HepG2 (cell line): ENCODE measurements at regions not wholly inside any gene's neighbourhood (a gene's known extent, or its start where the extent isn't known, plus 50 kb on each side); places are given as distances from the start of the nearest gene placed in this dataset.

ENCODE experiments used
- ATAC-seq: fragments of 200-7000 bp; cut with Tn5 transposase; 3 replicates; pipeline ENCODE4 v1.9.1; 2020; ENCODE audit warnings: mild to moderate bottlenecking, moderate library complexity
- BruUV-seq: library from RNA; stranded (reverse); fragments of 400-500 nt; replicated peaks from 2 replicates; lab custom pipeline; 2021; lab: Mats Ljungman, UMichigan
- CTCF ChIA-PET: fragments of 300-600 bp; formaldehyde crosslinking; extraction: SDS; loops from one replicate; lab custom pipeline; 2021; ENCODE audit warnings: low total read pairs, inconsistent platforms, low intra/inter-chr PET ratio; lab: Yijun Ruan, JAX
- POLR2A ChIA-PET: fragments of 350-600 bp; sonication (Branson Sonifier 250); formaldehyde crosslinking; loops from one replicate; lab custom pipeline; 2020; ENCODE audit warnings: antibody characterized with exemption, inconsistent platforms; lab: Yijun Ruan, JAX
- DNase-seq: peaks from one replicate; pipeline ENCODE4 v3.0.0-alpha.2; 2015; ENCODE audit warnings: low spot score
- FAIRE-seq: peaks from 3 replicates; lab custom pipeline; 2011; peaks lifted over from hg19 to GRCh38; lab: Jason Lieb, UNC
- H2AFZ ChIP-seq: one replicate; pipeline ENCODE4 v1.6.1; 2011; ENCODE audit warnings: low read length, inconsistent platforms
- H3K27ac ChIP-seq: fragments of 300-600 bp; 3 replicates; pipeline ENCODE4 v1.8.0; 2011; ENCODE audit warnings: mixed run types, mild to moderate bottlenecking, mixed read lengths, low read length, inconsistent platforms; ENCODE audit not compliant: insufficient read depth; ENCODE audit errors: extremely low read length
- H3K27me3 ChIP-seq, 2 experiments: fragments of 200-600 bp in 1 of 2; 2 replicates in 1 of 2; 3 replicates in 1 of 2; pipeline versions ENCODE4 v1.6.0 to v1.8.0; 2011; ENCODE audit warnings: low read length in 2 of 2, mild to moderate bottlenecking in 2 of 2, moderate library complexity in 2 of 2, inconsistent platforms in 1 of 2; ENCODE audit not compliant: insufficient read depth in 2 of 2, control insufficient read depth in 1 of 2
- H3K36me3 ChIP-seq, 2 experiments: fragments of 200-600 bp in 1 of 2; replicated peaks in 1 of 2; 2 replicates in 1 of 2; 3 replicates in 1 of 2; pipeline versions ENCODE4 v1.5.1 to v1.8.0; 2011; ENCODE audit warnings: low read length in 2 of 2, inconsistent platforms in 1 of 2; ENCODE audit not compliant: insufficient read depth in 2 of 2, control insufficient read depth in 1 of 2
- H3K4me1 ChIP-seq: 2 replicates; pipeline ENCODE4 v1.5.1; 2012; ENCODE audit warnings: low read length, inconsistent platforms; ENCODE audit not compliant: insufficient read depth
- H3K4me2 ChIP-seq: 2 replicates; pipeline ENCODE4 v1.6.0; 2011; ENCODE audit warnings: low read depth, low read length, inconsistent platforms
- H3K4me3 ChIP-seq, 3 experiments: fragments of 200-600 bp in 1 of 3; sonication (generic), shearing (Covaris generic) in 1 of 3; replicated peaks in 1 of 3; 2 replicates each; pipeline ENCODE4 v1.5.1; 2011 to 2016; ENCODE audit warnings: low read length in 3 of 3, inconsistent platforms in 2 of 3, low read depth in 2 of 3, mild to moderate bottlenecking in 2 of 3, control low read depth in 1 of 3, mixed read lengths in 1 of 3; ENCODE audit not compliant: insufficient read depth in 1 of 3
- H3K79me2 ChIP-seq: one replicate; pipeline ENCODE4 v1.6.1; 2011; ENCODE audit warnings: low read length, inconsistent platforms; ENCODE audit not compliant: insufficient read depth
- H3K9ac ChIP-seq: 2 replicates; pipeline ENCODE4 v1.6.0; 2011; ENCODE audit warnings: mild to moderate bottlenecking, low read depth, low read length, inconsistent platforms; ENCODE audit not compliant: insufficient read depth
- H3K9me3 ChIP-seq: 2 replicates; pipeline ENCODE4 v1.5.1; 2012; ENCODE audit warnings: mild to moderate bottlenecking, low read length
- H4K20me1 ChIP-seq: 2 replicates; pipeline ENCODE4 v1.6.0; 2011; ENCODE audit warnings: inconsistent platforms, mild to moderate bottlenecking, low read length, moderate library complexity; ENCODE audit not compliant: insufficient read depth
- MNT ChIP-seq: fragments of 450-650 bp; IDR thresholded peaks from 2 replicates; pipeline ENCODE4 v1.6.1; 2016
- PHB2 ChIP-seq: fragments of 450-650 bp; IDR thresholded peaks from 2 replicates; pipeline ENCODE4 v1.6.1; 2018; ENCODE audit not compliant: partially characterized antibody
- ZBTB40 ChIP-seq, 2 experiments: fragments of 450-650 bp in 1 of 2; sonication (generic) in 1 of 2; formaldehyde crosslinking in 1 of 2; IDR thresholded peaks; 2 replicates each; pipeline versions ENCODE4 v1.6.1 to v1.8.0; 2016 to 2022; ENCODE audit warnings: antibody characterized with exemption in 1 of 2, mild to moderate bottlenecking in 1 of 2, missing genetic modification reagents in 1 of 2
- ZNF10 ChIP-seq: sonication (generic); formaldehyde crosslinking; IDR thresholded peaks from 2 replicates; pipeline ENCODE4 v1.4.0; 2020; ENCODE audit warnings: mild to moderate bottlenecking, low read depth, missing genetic modification reagents, borderline replicate concordance
- ZSCAN9 ChIP-seq: IDR thresholded peaks from 2 replicates; pipeline ENCODE4 v1.6.1; 2016; ENCODE audit warnings: borderline replicate concordance
- WGBS: methylation state at CpG from one replicate; pipeline ENCODE4 v1.1.6; 2017; ENCODE audit warnings: low lambda C conversion rate; 5-methylcytosine and 5-hydroxymethylcytosine counted together
- in situ Hi-C: cut with HindIII; loops from 2 replicates; pipeline ENCODE4 v1.10.0; 2017; ENCODE audit warnings: low pct_unique_long_range_greater_than_20kb; ENCODE audit not compliant: extremely low pct_ligation_motif_present
- intact Hi-C: fragments of 100-400 bp; cut with micrococcal nuclease; formaldehyde crosslinking; loops from one replicate; pipeline ENCODE4 v1.10.0; 2022; ENCODE audit not compliant: unreplicated experiment

GRCh38 chr1:3987669-3988235, 87.7 kb upstream of the C1orf174 start:
- no CpG with 5 or more reads among the region's 2 CpGs for WGBS
- ChIA-PET POLR2A (no interaction called here), CTCF (no interaction called here)
- no peaks in the 10 kb centered on the region for H3K36me3 ChIP-seq
- no peak overlapping the region for H3K4me3 ChIP-seq
- no peak overlapping the region for H3K27ac ChIP-seq
- ATAC-seq (no peak), DNase-seq (no peak), FAIRE-seq (no peak)
- in situ Hi-C loops: no loop called here
- H3K9me3 ChIP-seq: no peaks in the 10 kb centered on the region
- H4K20me1 ChIP-seq: no peaks in the 10 kb centered on the region
- no peak overlapping the region for H3K4me2 ChIP-seq
- intact Hi-C loops: no loop called here
- no peak overlapping the region for H3K9ac ChIP-seq
- H3K79me2 ChIP-seq: no peaks in the 10 kb centered on the region
- H3K4me1 ChIP-seq: no peaks in the 10 kb centered on the region
- BruUV-seq: no TSS peak
- no peak overlapping the region for H2AFZ ChIP-seq
- H3K27me3 ChIP-seq: peaks cover 5 to 20% of the 10 kb centered on the region in 2 experiments; a peak in 4 of 5 replicates
- TF ChIP-seq MNT (peak; percentile 76), ZNF10 (CRISPR knock-in tag) (no peak), ZSCAN9 (CRISPR knock-in tag) (no peak)

- Histone ChIP-seq H3K9me3 (no peaks in the 10 kb centered on the region), H3K4me1 (no peaks in the 10 kb centered on the region), H3K4me2 (no peak overlapping the region), H3K4me3 (no peak overlapping the region), H3K27me3 (peaks cover 5 to 16% of the 10 kb centered on the region in 2 experiments; a peak in 4 of 5 replicates), H2AFZ (no peak overlapping the region), H3K27ac (no peak overlapping the region), H3K79me2 (no peaks in the 10 kb centered on the region), H4K20me1 (no peaks in the 10 kb centered on the region), H3K9ac (no peak overlapping the region), H3K36me3 (no peaks in the 10 kb centered on the region)
- POLR2A ChIA-PET: no interaction called here
- CTCF ChIA-PET: no interaction called here
- WGBS: 8% methylated on average over 6 of the region's 7 CpGs
- in situ Hi-C loops (no loop called here), intact Hi-C loops (no loop called here)
- FAIRE-seq (no peak), ATAC-seq (no peak), DNase-seq (no peak)
- no TSS peak for BruUV-seq
- TF ChIP-seq PHB2 (no peak), ZBTB40 (IDR thresholded peaks at IDR 0.05) (no peak), ZBTB40 (CRISPR knock-in tag; IDR thresholded peaks at IDR 0.05) (no peak)
Measured at GRCh38 chr1:3988431-3988830, 88.4 kb upstream of the C1orf174 start.
